ENCODE measurements at regions not wholly inside any gene's neighbourhood (a gene's known extent, or its start where the extent isn't known, plus 50 kb on each side); places are given as distances from the start of the nearest gene placed in this dataset.

- Mint-ChIP-seq H3K36me3 (peaks cover 7% of the 10 kb centered on the region in 2 donors), H3K4me1 (peaks cover 25% of the 10 kb centered on the region), H3K9me3 (peaks cover 0 to 19% (median 13%) of the 10 kb centered on the region in 7 donors), H3K27ac (no peak overlapping the region), H3K4me3 (peak overlapping the region in 1 of 2 donors; percentile 0), H3K27me3 (ENCODE audit: low read depth in 3 of 3) (peaks cover 43 to 50% (median 46%) of the 10 kb centered on the region in 3 donors)
- Histone ChIP-seq H3K4me3 (replicated peaks in 1 of 3; ENCODE audit: low read depth in 2 of 3, low read length in 3 of 3) (no peak overlapping the region), H3K27ac (ENCODE audit: low read depth in 1 of 2, low read length in 2 of 2) (no peak overlapping the region), H3K4me2 (replicated peaks; ENCODE audit: extremely low read depth, low read length, poor library complexity, severe bottlenecking) (no peak overlapping the region), H2AFZ (ENCODE audit: insufficient read depth, low read depth, low read length, poor library complexity, severe bottlenecking) (no peak overlapping the region), H3K4me1 (ENCODE audit: control insufficient read depth in 1 of 2, insufficient read depth in 2 of 2, low read length in 2 of 2) (peaks cover 23 to 27% of the 10 kb centered on the region in 2 donors), H4K20me1 (ENCODE audit: insufficient read depth, low read length) (no peaks in the 10 kb centered on the region), H3K9ac (ENCODE audit: insufficient read depth, low read length, poor library complexity, severe bottlenecking) (no peak overlapping the region), H3K36me3 (replicated peaks in 1 of 2; ENCODE audit: control insufficient read depth in 1 of 2, insufficient read depth in 2 of 2, low read length in 2 of 2) (no peaks in the 10 kb centered on the region), H3K9me3 (replicated peaks in 1 of 2; ENCODE audit: control insufficient read depth in 1 of 2, insufficient read depth in 1 of 2, low read length in 2 of 2) (peaks cover 5 to 13% of the 10 kb centered on the region in 2 donors), H3K27me3 (ENCODE audit: control insufficient read depth in 2 of 2, insufficient read depth in 2 of 2, low read length in 2 of 2) (peaks cover 29 to 40% of the 10 kb centered on the region in 2 donors), H3K79me2 (ENCODE audit: insufficient read depth, low read length) (no peaks in the 10 kb centered on the region)
- DNase-seq: no peak
- WGBS (ENCODE audit: insufficient coverage): 82% methylated on average over 3 of the region's 9 CpGs
- intact Hi-C loops (cut with micrococcal nuclease): no loop called here
- TF ChIP-seq, protein P1, sequence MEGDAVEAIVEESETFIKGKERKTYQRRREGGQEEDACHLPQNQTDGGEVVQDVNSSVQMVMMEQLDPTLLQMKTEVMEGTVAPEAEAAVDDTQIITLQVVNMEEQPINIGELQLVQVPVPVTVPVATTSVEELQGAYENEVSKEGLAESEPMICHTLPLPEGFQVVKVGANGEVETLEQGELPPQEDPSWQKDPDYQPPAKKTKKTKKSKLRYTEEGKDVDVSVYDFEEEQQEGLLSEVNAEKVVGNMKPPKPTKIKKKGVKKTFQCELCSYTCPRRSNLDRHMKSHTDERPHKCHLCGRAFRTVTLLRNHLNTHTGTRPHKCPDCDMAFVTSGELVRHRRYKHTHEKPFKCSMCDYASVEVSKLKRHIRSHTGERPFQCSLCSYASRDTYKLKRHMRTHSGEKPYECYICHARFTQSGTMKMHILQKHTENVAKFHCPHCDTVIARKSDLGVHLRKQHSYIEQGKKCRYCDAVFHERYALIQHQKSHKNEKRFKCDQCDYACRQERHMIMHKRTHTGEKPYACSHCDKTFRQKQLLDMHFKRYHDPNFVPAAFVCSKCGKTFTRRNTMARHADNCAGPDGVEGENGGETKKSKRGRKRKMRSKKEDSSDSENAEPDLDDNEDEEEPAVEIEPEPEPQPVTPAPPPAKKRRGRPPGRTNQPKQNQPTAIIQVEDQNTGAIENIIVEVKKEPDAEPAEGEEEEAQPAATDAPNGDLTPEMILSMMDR (IDR thresholded peaks at IDR 0.05): no peak
Observed at GRCh38 chr5:139743001-139743771, 52.4 kb upstream of the PSD2 start.

DNA sequence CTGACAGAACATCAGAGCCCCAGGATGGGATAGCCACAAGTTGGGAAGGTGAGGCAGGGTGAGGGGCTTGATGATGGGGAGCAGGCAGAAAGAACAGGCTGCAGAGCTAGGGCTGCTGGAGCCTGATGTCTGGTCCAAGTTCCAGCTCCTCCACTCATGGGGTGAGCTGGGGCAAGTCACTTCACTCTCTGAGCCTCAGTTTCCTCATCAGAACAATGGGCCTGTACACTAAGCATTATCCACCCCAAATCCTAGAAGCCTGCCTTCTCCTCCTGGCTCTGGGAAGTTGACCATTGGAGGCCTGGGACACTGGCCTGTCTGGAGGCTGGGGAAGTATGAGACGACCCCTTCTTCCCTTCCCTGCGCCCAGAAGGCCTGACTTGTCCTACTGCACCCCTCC lies 51.8 kb upstream of the PSD2 start:
- peaks cover 29% of the 10 kb centered on the region for H3K4me1 Mint-ChIP-seq
- 100% methylated on average over 2 of the region's 2 CpGs for WGBS (ENCODE audit: insufficient coverage)
- peaks cover 5 to 20% of the 10 kb centered on the region in 2 donors for H3K9me3 ChIP-seq (replicated peaks in 1 of 2; ENCODE audit: control insufficient read depth in 1 of 2, insufficient read depth in 1 of 2, low read length in 2 of 2)
- no peak overlapping the region for H3K4me3 Mint-ChIP-seq
- no peak overlapping the region for H3K27ac Mint-ChIP-seq
- no peak overlapping the region for H3K4me3 ChIP-seq (replicated peaks in 1 of 3; ENCODE audit: low read depth in 2 of 3, low read length in 3 of 3)
- H3K27me3 Mint-ChIP-seq (ENCODE audit: low read depth in 3 of 3): peaks cover 49 to 53% (median 52%) of the 10 kb centered on the region in 3 donors
- H3K9me3 Mint-ChIP-seq: peaks cover 0 to 24% (median 15%) of the 10 kb centered on the region in 7 donors
- no peaks in the 10 kb centered on the region for H3K36me3 ChIP-seq (replicated peaks in 1 of 2; ENCODE audit: control insufficient read depth in 1 of 2, insufficient read depth in 2 of 2, low read length in 2 of 2)
- no peak overlapping the region for H2AFZ ChIP-seq (ENCODE audit: insufficient read depth, low read depth, low read length, poor library complexity, severe bottlenecking)
- peaks cover 23 to 27% of the 10 kb centered on the region in 2 donors for H3K4me1 ChIP-seq (ENCODE audit: control insufficient read depth in 1 of 2, insufficient read depth in 2 of 2, low read length in 2 of 2)
- no peaks in the 10 kb centered on the region for H3K79me2 ChIP-seq (ENCODE audit: insufficient read depth, low read length)
- no peak overlapping the region for H3K9ac ChIP-seq (ENCODE audit: insufficient read depth, low read length, poor library complexity, severe bottlenecking)
- H4K20me1 ChIP-seq (ENCODE audit: insufficient read depth, low read length): no peaks in the 10 kb centered on the region
- peaks cover 7 to 10% of the 10 kb centered on the region in 2 donors for H3K36me3 Mint-ChIP-seq
- intact Hi-C loops (cut with micrococcal nuclease): no loop called here
- no peak overlapping the region for H3K27ac ChIP-seq (ENCODE audit: low read depth in 1 of 2, low read length in 2 of 2)
- no peak for DNase-seq
- no peak overlapping the region for H3K4me2 ChIP-seq (replicated peaks; ENCODE audit: extremely low read depth, low read length, poor library complexity, severe bottlenecking)
- H3K27me3 ChIP-seq (ENCODE audit: control insufficient read depth in 2 of 2, insufficient read depth in 2 of 2, low read length in 2 of 2): peaks cover 35 to 46% of the 10 kb centered on the region in 2 donors
- TF ChIP-seq, protein P1 (IDR thresholded peaks at IDR 0.05): no peak

All from CD14-positive monocyte (primary cell).